A673 (cell line): ENCODE measurements at regions not wholly inside any gene's neighbourhood (a gene's known extent, or its start where the extent isn't known, plus 50 kb on each side); places are given as distances from the start of the nearest gene placed in this dataset.

Experiments
- BruUV-seq: library from RNA; stranded (reverse); fragments of 400-500 nt; replicated peaks from 2 replicates; lab custom pipeline; 2021; lab: Mats Ljungman, UMichigan
- CTCF ChIA-PET: fragments of 300-600 bp; sonication (Branson Sonifier 250); formaldehyde crosslinking; loops from one replicate; lab custom pipeline; 2022; ENCODE audit warnings: antibody characterized with exemption; lab: Charles Lee
- POLR2A ChIA-PET: fragments of 300-600 bp; sonication (Branson Sonifier 250); formaldehyde crosslinking; loops from one replicate; lab custom pipeline; 2022; ENCODE audit warnings: antibody characterized with exemption; ENCODE audit not compliant: low non-redundant PET; lab: Charles Lee
- DNase-seq: peaks from one replicate; pipeline ENCODE4 v3.0.0-alpha.2; 2015; ENCODE audit warnings: low spot score
- H3K27ac ChIP-seq: fragments of 200-600 bp; sonication (generic); 2 replicates; pipeline ENCODE4 v1.5.1; 2016; ENCODE audit warnings: mixed run types, low read depth, mild to moderate bottlenecking, mixed read lengths, antibody characterized with exemption, low read length; ENCODE audit not compliant: poor library complexity, severe bottlenecking
- H3K27me3 ChIP-seq: fragments of 200-600 bp; sonication (generic); replicated peaks from 2 replicates; pipeline ENCODE4 v1.6.1; 2017; ENCODE audit warnings: mixed run types, low read depth, mild to moderate bottlenecking, mixed read lengths, antibody characterized with exemption, low read length; ENCODE audit not compliant: insufficient read depth, poor library complexity
- H3K36me3 ChIP-seq: fragments of 200-600 bp; sonication (generic); 2 replicates; pipeline ENCODE4 v1.6.1; 2016; ENCODE audit warnings: mixed run types, mild to moderate bottlenecking, mixed read lengths, antibody characterized with exemption, low read length; ENCODE audit not compliant: insufficient read depth, poor library complexity, severe bottlenecking
- H3K4me1 ChIP-seq: fragments of 200-600 bp; sonication (generic); 2 replicates; pipeline ENCODE4 v1.6.1; 2017; ENCODE audit warnings: mixed run types, mild to moderate bottlenecking, mixed read lengths, antibody characterized with exemption, low read length; ENCODE audit not compliant: insufficient read depth, poor library complexity, severe bottlenecking
- H3K4me3 ChIP-seq: fragments of 200-600 bp; sonication (generic); 2 replicates; pipeline ENCODE4 v1.5.1; 2016; ENCODE audit warnings: low read depth, mixed run types, mild to moderate bottlenecking, mixed read lengths, low read length; ENCODE audit not compliant: poor library complexity, severe bottlenecking
- H3K9me3 ChIP-seq: fragments of 200-600 bp; sonication (generic); 2 replicates; pipeline ENCODE4 v1.6.1; 2016; ENCODE audit warnings: mixed run types, low read depth, mild to moderate bottlenecking, mixed read lengths, antibody characterized with exemption, low read length; ENCODE audit not compliant: poor library complexity, severe bottlenecking
- CTCF ChIP-seq: fragments of 300-800, 200-600 bp; sonication (generic); conservative IDR thresholded peaks from 2 replicates; pipeline ENCODE4 v1.5.1; 2017; ENCODE audit warnings: low read depth, mild to moderate bottlenecking, antibody characterized with exemption, low read length, moderate library complexity, mixed read lengths
- EZH2 ChIP-seq: fragments of 200-600 bp; sonication (generic); IDR thresholded peaks from 2 replicates; pipeline ENCODE4 v1.6.1; 2017; ENCODE audit warnings: borderline replicate concordance, low read depth, mild to moderate bottlenecking, mixed read lengths, antibody characterized with exemption, low read length; ENCODE audit not compliant: poor library complexity, severe bottlenecking
- intact Hi-C: fragments of 100-400 bp; cut with micrococcal nuclease; formaldehyde crosslinking; loops from one replicate; pipeline ENCODE4 v1.10.0; 2022; ENCODE audit not compliant: unreplicated experiment

DNA sequence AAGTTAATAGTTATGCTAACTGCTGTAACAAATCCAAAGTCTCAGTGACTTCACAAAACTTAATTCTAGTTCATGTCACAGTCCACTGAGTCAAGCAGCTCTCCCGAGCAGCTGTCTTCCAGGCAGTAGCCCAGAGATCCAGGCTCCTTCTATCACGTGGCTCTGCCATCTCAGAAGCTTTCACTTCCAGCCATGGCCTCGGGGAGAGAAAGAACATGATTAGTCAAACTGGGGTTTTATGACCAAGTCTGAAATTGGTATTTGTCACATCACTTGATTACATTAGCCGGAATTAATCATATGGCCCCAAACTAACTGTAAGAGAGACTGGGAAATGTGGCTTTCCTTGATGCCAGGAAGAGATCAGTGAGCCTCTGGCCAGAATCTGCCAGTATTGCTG is 70.2 kb upstream of the DGKG start:
- Histone ChIP-seq H3K9me3 (no peaks in the 10 kb centered on the region), H3K36me3 (no peaks in the 10 kb centered on the region), H3K27ac (no peak overlapping the region), H3K4me3 (no peak overlapping the region), H3K27me3 (no peaks in the 10 kb centered on the region), H3K4me1 (no peaks in the 10 kb centered on the region)
- intact Hi-C loops: no loop called here
- DNase-seq: no peak
- TF ChIP-seq EZH2: no peak
- no peak for TF ChIP-seq CTCF
- ChIA-PET POLR2A (no interaction called here), CTCF (no interaction called here)
- BruUV-seq: no TSS peak

GRCh38 chr3:186427627-186428281 is 65.7 kb upstream of the DGKG start:
- H3K36me3 ChIP-seq: no peaks in the 10 kb centered on the region
- no peak overlapping the region for H3K27ac ChIP-seq
- no peak overlapping the region for H3K4me3 ChIP-seq
- TF ChIP-seq CTCF (no peak), EZH2 (no peak)
- intact Hi-C loops: no loop called here
- no peaks in the 10 kb centered on the region for H3K9me3 ChIP-seq
- no TSS peak for BruUV-seq
- no peak for DNase-seq
- H3K4me1 ChIP-seq: no peaks in the 10 kb centered on the region
- CTCF ChIA-PET: no interaction called here
- no peaks in the 10 kb centered on the region for H3K27me3 ChIP-seq
- POLR2A ChIA-PET: no interaction called here

- ChIA-PET POLR2A (no interaction called here), CTCF (no interaction called here)
- Histone ChIP-seq H3K4me3 (no peak overlapping the region), H3K27me3 (no peaks in the 10 kb centered on the region), H3K27ac (no peak overlapping the region), H3K9me3 (no peaks in the 10 kb centered on the region), H3K4me1 (no peaks in the 10 kb centered on the region), H3K36me3 (no peaks in the 10 kb centered on the region)
- intact Hi-C loops: no loop called here
- TF ChIP-seq EZH2: no peak
- peak; percentile 39 for TF ChIP-seq CTCF
- peak; percentile 55 for DNase-seq
- BruUV-seq: no TSS peak
These were observed 64.0 kb upstream of the DGKG start for GRCh38 chr3:186425788-186426730.
